ENCODE measurements at regions not wholly inside any gene's neighbourhood (a gene's known extent, or its start where the extent isn't known, plus 50 kb on each side); places are given as distances from the start of the nearest gene placed in this dataset.
A peak's percentile ranks its signal among the peaks of the same experiment; 100 is the strongest.

GRCh38 chr2:222993920-222994650 is 57.9 kb upstream of the KCNE4 start:
- Histone ChIP-seq H3K36me3 (replicated peaks) (no peaks in the 10 kb centered on the region), H3K27ac (peak overlapping the region; percentile 58), H3K4me3 (ENCODE audit: low read depth, low read length) (no peak overlapping the region), H3K27me3 (replicated peaks) (no peaks in the 10 kb centered on the region)
- peak; percentile 87 for DNase-seq
- TF ChIP-seq CTCF (IDR thresholded peaks at IDR 0.05; ENCODE audit: low read depth, low read length, missing control alignments), result no peak
- in situ Hi-C loops (cut with HindIII; ENCODE audit: low pct_ligation_motif_present, low sequenced_read_pairs), result loop anchor here (25.0 kb wide), 1 partner anchor 243 kb away; no protein-coding TSS in a partner anchor

- no peak for DNase-seq
- TF ChIP-seq CTCF (IDR thresholded peaks at IDR 0.05; ENCODE audit: low read depth, low read length, missing control alignments), result no peak
- Histone ChIP-seq H3K27ac (no peak overlapping the region), H3K4me3 (ENCODE audit: low read depth, low read length) (no peak overlapping the region), H3K36me3 (replicated peaks) (no peaks in the 10 kb centered on the region), H3K27me3 (replicated peaks) (no peaks in the 10 kb centered on the region)
- in situ Hi-C loops (cut with HindIII; ENCODE audit: low pct_ligation_motif_present, low sequenced_read_pairs), result loop anchor here (25.0 kb wide), 1 partner anchor 239 kb away; no protein-coding TSS in a partner anchor
Measured at GRCh38 chr2:222998459-222998858, 53.5 kb upstream of the KCNE4 start.

GRCh38 chr2:223000872-223001796 is 50.9 kb upstream of the KCNE4 start:
- no peak overlapping the region for H3K27ac ChIP-seq
- no peaks in the 10 kb centered on the region for H3K27me3 ChIP-seq (replicated peaks)
- in situ Hi-C loops (cut with HindIII; ENCODE audit: low pct_ligation_motif_present, low sequenced_read_pairs), result no loop called here

GRCh38 chr2:223001797-223002175 is 50.2 kb upstream of the KCNE4 start:
- Histone ChIP-seq H3K27me3 (replicated peaks) (no peaks in the 10 kb centered on the region), H3K4me3 (ENCODE audit: low read depth, low read length) (no peak overlapping the region), H3K36me3 (replicated peaks) (no peaks in the 10 kb centered on the region), H3K27ac (no peak overlapping the region)
- no peak for TF ChIP-seq CTCF (IDR thresholded peaks at IDR 0.05; ENCODE audit: low read depth, low read length, missing control alignments)
- in situ Hi-C loops (cut with HindIII; ENCODE audit: low pct_ligation_motif_present, low sequenced_read_pairs), result no loop called here
- DNase-seq, result peak; percentile 26

More at GRCh38 chr2:223000872-223001796, 50.9 kb upstream of the KCNE4 start:
- no peak overlapping the region for H3K4me3 ChIP-seq (ENCODE audit: low read depth, low read length)
- H3K36me3 ChIP-seq (replicated peaks), result no peaks in the 10 kb centered on the region
- DNase-seq, result no peak
- no peak for TF ChIP-seq CTCF (IDR thresholded peaks at IDR 0.05; ENCODE audit: low read depth, low read length, missing control alignments)
